Activated T-cell treated with anti-CD3 and anti-CD28 coated beads, Interleukin-2, amount 50 U/mL, for 72 hours (primary cell): ENCODE measurements at regions not wholly inside any gene's neighbourhood (a gene's known extent, or its start where the extent isn't known, plus 50 kb on each side); places are given as distances from the start of the nearest gene placed in this dataset.

Experiments used
- ATAC-seq, 2 donors: fragments of 150-1000 bp; cut with Tn5 transposase; replicated peaks in 1 of 2; 2 replicates each; pipeline ENCODE4 v1.10.0; 2021; ENCODE audit warnings: moderate library complexity in 2 of 2, mild to moderate bottlenecking in 1 of 2
- DNase-seq, 2 donors: peaks; one replicate each; pipeline ENCODE4 v3.0.0; 2021 to 2022; ENCODE audit warnings: mixed read lengths in 1 of 2
- H3K27ac Mint-ChIP-seq: one replicate; pipeline ENCODE4 v1.8.0; 2022; ENCODE audit warnings: mild to moderate bottlenecking, moderate library complexity, mixed read lengths
- H3K27me3 Mint-ChIP-seq: one replicate; pipeline ENCODE4 v1.8.0; 2022; ENCODE audit warnings: low read depth, mixed read lengths
- H3K36me3 Mint-ChIP-seq, 2 donors: one replicate each; pipeline ENCODE4 v1.8.0; 2022; ENCODE audit warnings: mixed read lengths in 2 of 2, mild to moderate bottlenecking in 1 of 2; ENCODE audit not compliant: insufficient read depth in 2 of 2
- H3K4me1 Mint-ChIP-seq: one replicate; pipeline ENCODE4 v1.8.0; 2022; ENCODE audit warnings: low read depth, mixed read lengths
- H3K4me3 Mint-ChIP-seq, 2 donors: one replicate each; pipeline ENCODE4 v1.8.0; 2022; ENCODE audit warnings: mild to moderate bottlenecking in 2 of 2, mixed read lengths in 2 of 2, moderate library complexity in 2 of 2
- H3K9me3 Mint-ChIP-seq, 2 donors: one replicate each; pipeline ENCODE4 v1.8.0; 2022; ENCODE audit warnings: mixed read lengths in 2 of 2

- Mint-ChIP-seq H3K27me3 (no peaks in the 10 kb centered on the region), H3K9me3 (no peaks in the 10 kb centered on the region), H3K27ac (no peak overlapping the region), H3K4me1 (peaks cover 38% of the 10 kb centered on the region), H3K4me3 (no peak overlapping the region), H3K36me3 (no peaks in the 10 kb centered on the region)
- DNase-seq (peak in 1 of 2 donors; percentile 18), ATAC-seq (no peak)
Measured at GRCh38 chr1:239819096-239819495, 272.6 kb upstream of the FMN2 start.

GRCh38 chr1:239819756-239820250, 271.9 kb upstream of the FMN2 start:
- Mint-ChIP-seq H3K36me3 (no peaks in the 10 kb centered on the region), H3K4me3 (no peak overlapping the region), H3K4me1 (peaks cover 31% of the 10 kb centered on the region), H3K27ac (no peak overlapping the region), H3K9me3 (no peaks in the 10 kb centered on the region), H3K27me3 (no peaks in the 10 kb centered on the region)
- DNase-seq (no peak), ATAC-seq (no peak)

GRCh38 chr1:239823852-239824251, 267.8 kb upstream of the FMN2 start:
- Mint-ChIP-seq H3K4me1 (peaks cover 10% of the 10 kb centered on the region), H3K4me3 (no peak overlapping the region), H3K27me3 (no peaks in the 10 kb centered on the region), H3K36me3 (no peaks in the 10 kb centered on the region), H3K9me3 (no peaks in the 10 kb centered on the region), H3K27ac (no peak overlapping the region)
- DNase-seq (no peak), ATAC-seq (no peak)

- H3K4me3 Mint-ChIP-seq = no peak overlapping the region
- H3K4me1 Mint-ChIP-seq = peaks cover 5% of the 10 kb centered on the region
- ATAC-seq = peak in 1 of 2 donors; percentile 66
- no peak for DNase-seq
- no peaks in the 10 kb centered on the region for H3K36me3 Mint-ChIP-seq
- H3K27ac Mint-ChIP-seq = no peak overlapping the region
- H3K9me3 Mint-ChIP-seq = no peaks in the 10 kb centered on the region
- no peaks in the 10 kb centered on the region for H3K27me3 Mint-ChIP-seq
Measured at GRCh38 chr1:239826211-239826610, 265.5 kb upstream of the FMN2 start.

- H3K9me3 Mint-ChIP-seq = no peaks in the 10 kb centered on the region
- H3K27me3 Mint-ChIP-seq = no peaks in the 10 kb centered on the region
- H3K36me3 Mint-ChIP-seq = no peaks in the 10 kb centered on the region
- no peak for DNase-seq
- H3K4me3 Mint-ChIP-seq = no peak overlapping the region
- H3K4me1 Mint-ChIP-seq = peaks cover 5% of the 10 kb centered on the region
- no peak overlapping the region for H3K27ac Mint-ChIP-seq
- ATAC-seq = no peak
Measured at GRCh38 chr1:239826736-239827135, 264.9 kb upstream of the FMN2 start.

GRCh38 chr1:239829535-239829934, 262.1 kb upstream of the FMN2 start:
- no peaks in the 10 kb centered on the region for H3K27me3 Mint-ChIP-seq
- peaks cover 8% of the 10 kb centered on the region for H3K4me1 Mint-ChIP-seq
- ATAC-seq = no peak
- no peak overlapping the region for H3K27ac Mint-ChIP-seq
- no peak for DNase-seq
- no peaks in the 10 kb centered on the region for H3K36me3 Mint-ChIP-seq
- H3K4me3 Mint-ChIP-seq = no peak overlapping the region
- H3K9me3 Mint-ChIP-seq = no peaks in the 10 kb centered on the region

GRCh38 chr1:239831577-239832355, 259.9 kb upstream of the FMN2 start:
- Mint-ChIP-seq H3K4me1 (peaks cover 3% of the 10 kb centered on the region), H3K4me3 (no peak overlapping the region), H3K27ac (no peak overlapping the region), H3K27me3 (no peaks in the 10 kb centered on the region), H3K9me3 (no peaks in the 10 kb centered on the region), H3K36me3 (no peaks in the 10 kb centered on the region)
- no peak for ATAC-seq
- no peak for DNase-seq

- no peak for DNase-seq
- Mint-ChIP-seq H3K27me3 (no peaks in the 10 kb centered on the region), H3K9me3 (no peaks in the 10 kb centered on the region), H3K4me1 (peaks cover 3% of the 10 kb centered on the region), H3K27ac (no peak overlapping the region), H3K36me3 (no peaks in the 10 kb centered on the region), H3K4me3 (no peak overlapping the region)
- no peak for ATAC-seq
Measured at GRCh38 chr1:239833723-239834122, 258.0 kb upstream of the FMN2 start.

GRCh38 chr1:239835946-239836440, 255.7 kb upstream of the FMN2 start:
- H3K9me3 Mint-ChIP-seq = no peaks in the 10 kb centered on the region
- H3K27me3 Mint-ChIP-seq = no peaks in the 10 kb centered on the region
- ATAC-seq (no peak), DNase-seq (no peak)
- H3K27ac Mint-ChIP-seq = no peak overlapping the region
- H3K4me1 Mint-ChIP-seq = peaks cover 3% of the 10 kb centered on the region
- H3K36me3 Mint-ChIP-seq = no peaks in the 10 kb centered on the region
- no peak overlapping the region for H3K4me3 Mint-ChIP-seq

GRCh38 chr1:239840336-239840735, 251.3 kb upstream of the FMN2 start:
- Mint-ChIP-seq H3K36me3 (no peaks in the 10 kb centered on the region), H3K27ac (no peak overlapping the region), H3K27me3 (no peaks in the 10 kb centered on the region), H3K4me1 (no peaks in the 10 kb centered on the region), H3K4me3 (no peak overlapping the region), H3K9me3 (no peaks in the 10 kb centered on the region)
- ATAC-seq = no peak
- no peak for DNase-seq

- H3K4me3 Mint-ChIP-seq = no peak overlapping the region
- DNase-seq (no peak), ATAC-seq (no peak)
- no peaks in the 10 kb centered on the region for H3K4me1 Mint-ChIP-seq
- no peak overlapping the region for H3K27ac Mint-ChIP-seq
- no peaks in the 10 kb centered on the region for H3K9me3 Mint-ChIP-seq
- no peaks in the 10 kb centered on the region for H3K27me3 Mint-ChIP-seq
- H3K36me3 Mint-ChIP-seq = no peaks in the 10 kb centered on the region
Measured at GRCh38 chr1:239840790-239841189, 250.9 kb upstream of the FMN2 start.

GRCh38 chr1:239841631-239842030, 250.1 kb upstream of the FMN2 start:
- no peak overlapping the region for H3K4me3 Mint-ChIP-seq
- no peak overlapping the region for H3K27ac Mint-ChIP-seq
- no peaks in the 10 kb centered on the region for H3K4me1 Mint-ChIP-seq
- H3K27me3 Mint-ChIP-seq = no peaks in the 10 kb centered on the region
- DNase-seq (no peak), ATAC-seq (no peak)
- H3K36me3 Mint-ChIP-seq = no peaks in the 10 kb centered on the region
- H3K9me3 Mint-ChIP-seq = no peaks in the 10 kb centered on the region

- no peaks in the 10 kb centered on the region for H3K4me1 Mint-ChIP-seq
- ATAC-seq (no peak), DNase-seq (no peak)
- H3K9me3 Mint-ChIP-seq = no peaks in the 10 kb centered on the region
- no peaks in the 10 kb centered on the region for H3K36me3 Mint-ChIP-seq
- no peak overlapping the region for H3K27ac Mint-ChIP-seq
- H3K27me3 Mint-ChIP-seq = no peaks in the 10 kb centered on the region
- H3K4me3 Mint-ChIP-seq = no peak overlapping the region
Measured at GRCh38 chr1:239843541-239843940, 248.1 kb upstream of the FMN2 start.

- Mint-ChIP-seq H3K36me3 (no peaks in the 10 kb centered on the region), H3K4me3 (no peak overlapping the region), H3K27ac (no peak overlapping the region), H3K27me3 (no peaks in the 10 kb centered on the region), H3K4me1 (no peaks in the 10 kb centered on the region), H3K9me3 (no peaks in the 10 kb centered on the region)
- ATAC-seq = no peak
- DNase-seq = no peak
Measured at GRCh38 chr1:239844833-239845232, 246.8 kb upstream of the FMN2 start.
